Stimulated activated naive CD4-positive, alpha-beta T cell (primary cell): ENCODE measurements at regions not wholly inside any gene's neighbourhood (a gene's known extent, or its start where the extent isn't known, plus 50 kb on each side); places are given as distances from the start of the nearest gene placed in this dataset.
"Not testable (repeated sequence)": the region's sequence is repeated elsewhere in the genome, so short reads cannot be mapped to it uniquely, and the experiment has no call there.

ENCODE experiments used
- DNase-seq, 6 experiments: peaks; one replicate each; lab custom pipeline; 2025; lab: John Stamatoyannopoulos, UW

- DNase-seq = no peak
Observed at GRCh38 chr18:71370671-71371445, 1082.0 kb downstream of the SOCS6 start.

DNA sequence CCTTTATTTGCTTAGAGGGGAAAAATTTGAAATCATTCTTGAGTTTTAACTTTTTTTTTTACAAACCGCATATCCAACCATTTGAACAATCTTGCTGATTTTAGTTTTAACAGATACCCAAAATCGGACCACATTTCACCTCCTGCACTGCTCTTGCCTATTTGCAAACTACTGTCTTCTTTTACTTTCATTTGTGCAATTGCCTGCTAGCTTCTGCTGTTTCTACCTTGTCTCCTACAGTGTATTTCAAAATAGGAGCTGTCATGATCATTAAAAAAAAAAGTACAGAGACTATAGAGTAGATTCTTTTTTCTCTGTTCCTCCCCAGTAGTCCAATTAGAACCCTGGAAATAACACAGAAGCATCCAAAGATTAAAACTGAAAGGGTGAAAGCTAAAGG lies 1081.2 kb downstream of the SOCS6 start:
- DNase-seq = no peak

GRCh38 chr18:71362140-71362539 lies 1073.3 kb downstream of the SOCS6 start:
- no peak for DNase-seq

DNA sequence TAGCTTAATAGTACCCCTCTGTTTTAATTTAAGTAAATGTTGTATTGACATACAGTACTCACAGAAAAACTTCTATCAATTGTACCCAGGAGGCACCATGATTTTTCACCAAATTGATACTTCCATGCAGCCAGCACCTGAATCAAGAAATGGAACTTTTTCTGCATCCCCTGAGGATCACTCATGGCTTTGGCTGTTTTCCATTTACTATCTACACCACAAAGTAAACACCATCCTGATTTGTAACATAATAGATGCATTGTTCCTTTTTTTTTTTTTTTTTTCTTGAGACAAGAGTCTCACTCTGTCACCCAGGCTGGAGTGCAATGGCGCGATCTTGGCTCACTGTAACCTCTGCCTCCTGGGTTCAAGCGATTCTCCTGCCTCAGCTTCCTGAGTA lies 1066.8 kb downstream of the SOCS6 start:
- not testable (repeated sequence) for DNase-seq

GRCh38 chr18:71352618-71353017 lies 1063.8 kb downstream of the SOCS6 start:
- no peak for DNase-seq

- DNase-seq = no peak
Observed at GRCh38 chr18:71336576-71337210, 1047.8 kb downstream of the SOCS6 start.

DNA sequence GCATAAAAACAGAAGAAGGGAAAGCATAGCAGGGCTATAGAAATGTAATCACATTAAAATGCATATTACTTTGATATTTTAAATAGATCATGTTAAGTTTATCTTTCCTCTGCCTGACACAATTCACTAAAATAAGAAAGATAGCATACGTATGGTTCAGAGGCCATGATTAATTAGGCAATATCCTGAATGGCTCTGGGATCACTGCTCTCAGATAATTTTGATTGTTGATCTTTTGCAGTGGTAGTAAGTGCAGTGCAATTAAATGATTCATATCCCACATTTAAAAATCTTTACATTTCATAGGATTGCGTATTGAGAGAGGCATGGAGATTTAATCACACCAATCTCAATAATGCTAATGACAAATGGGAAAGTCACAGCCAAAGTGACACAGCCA lies 1040.7 kb downstream of the SOCS6 start:
- DNase-seq = no peak

- DNase-seq = no peak
Observed at GRCh38 chr18:71329114-71329513, 1040.3 kb downstream of the SOCS6 start.

GRCh38 chr18:71327850-71328249 lies 1039.0 kb downstream of the SOCS6 start:
- no peak for DNase-seq

DNA sequence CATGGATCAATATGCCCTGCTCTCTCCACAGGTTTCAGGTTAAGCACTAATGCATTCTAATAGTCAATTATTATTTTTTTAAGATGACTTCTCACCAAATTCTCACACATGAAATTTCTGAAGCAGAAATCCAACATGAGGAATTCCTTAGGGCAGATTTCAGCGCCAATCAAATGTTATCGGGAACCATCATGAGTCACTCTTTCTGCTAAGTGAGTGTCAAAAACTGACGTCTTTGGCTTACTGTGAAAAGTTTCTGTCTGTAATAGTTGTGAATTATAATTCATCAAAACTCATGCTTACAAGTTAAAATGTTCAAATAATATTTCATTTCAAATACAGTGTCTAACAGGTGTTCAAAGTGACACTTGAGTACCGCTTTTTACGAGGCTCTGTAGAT lies 1038.6 kb downstream of the SOCS6 start:
- no peak for DNase-seq

DNA sequence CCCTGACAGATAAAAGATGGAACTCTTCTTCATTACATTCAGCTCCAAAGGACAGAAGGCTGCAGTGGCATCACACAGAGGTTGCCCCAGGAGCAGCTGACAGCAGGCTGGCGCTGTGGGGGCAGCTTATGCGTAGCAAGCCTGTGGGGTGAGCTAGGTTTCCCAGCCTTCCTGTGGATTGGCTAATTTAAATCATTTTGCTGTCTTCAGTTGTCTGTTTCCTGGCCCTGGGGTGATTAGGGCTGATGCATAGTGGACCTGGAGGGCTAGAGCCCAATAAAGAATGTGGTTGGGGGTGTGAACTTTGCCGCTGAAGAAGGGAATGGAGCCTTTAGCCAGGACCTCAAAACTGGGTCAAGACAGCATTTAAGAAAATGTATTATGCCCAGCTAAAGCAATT lies 1038.0 kb downstream of the SOCS6 start:
- DNase-seq = no peak

- DNase-seq = no peak
Observed at GRCh38 chr18:71324356-71324755, 1035.5 kb downstream of the SOCS6 start.

DNA sequence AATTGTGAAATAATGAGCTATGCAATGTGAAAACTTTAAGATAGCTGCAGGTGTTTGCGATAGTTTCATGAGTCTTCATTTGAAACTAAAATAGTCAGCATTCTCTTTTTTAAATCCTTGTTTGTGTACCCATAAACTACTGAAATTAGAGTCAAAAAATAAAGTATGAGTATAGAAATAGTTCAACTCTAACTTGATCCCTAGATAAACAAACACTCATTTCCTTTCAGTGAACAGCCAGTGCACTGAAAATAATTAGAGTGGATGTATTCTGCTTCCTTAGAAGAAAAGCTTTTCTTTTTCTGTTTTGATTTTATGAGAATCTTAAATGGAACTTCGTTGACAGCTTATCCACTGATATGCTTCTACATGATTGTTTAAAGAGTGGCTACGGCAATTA lies 1033.4 kb downstream of the SOCS6 start:
- no peak for DNase-seq

DNA sequence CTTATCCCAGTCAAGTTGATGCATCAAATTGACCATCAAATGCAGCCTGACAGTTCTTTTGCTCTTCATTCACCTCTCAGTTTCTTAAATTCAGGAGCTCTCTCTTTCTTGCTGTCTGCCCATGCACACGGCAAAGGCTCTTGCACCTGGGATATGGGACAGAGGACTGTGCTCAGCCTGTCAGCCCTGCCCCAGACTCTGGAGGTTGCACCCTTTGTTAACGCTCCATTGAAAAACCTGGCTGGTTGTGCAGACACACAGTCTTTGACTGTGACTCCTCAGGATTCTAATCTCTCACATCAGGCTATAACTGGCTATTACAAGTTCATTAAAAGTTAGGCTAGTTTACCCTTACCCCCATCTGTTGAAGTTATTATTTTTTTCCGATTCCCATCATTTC lies 1032.5 kb downstream of the SOCS6 start:
- no peak for DNase-seq

DNA sequence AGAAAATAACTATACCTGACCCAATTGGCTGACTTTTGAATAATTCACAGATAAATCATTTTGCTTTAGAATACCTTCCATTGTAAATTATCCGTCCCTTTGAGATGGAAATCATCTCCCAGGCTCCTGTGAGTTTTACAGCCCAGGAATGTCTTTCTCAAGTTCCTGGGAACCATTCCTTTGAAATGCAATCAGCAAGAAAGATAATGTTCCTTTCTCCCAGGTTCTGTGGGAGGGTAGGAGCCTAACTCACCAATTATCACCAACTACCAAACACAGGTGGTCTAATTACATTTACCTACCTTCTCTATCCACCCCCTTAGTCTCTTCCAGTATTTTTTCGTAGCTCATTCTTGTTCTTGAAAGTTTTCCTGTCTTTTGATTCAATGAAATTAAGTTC lies 1016.0 kb downstream of the SOCS6 start:
- no peak for DNase-seq

GRCh38 chr18:71303743-71304142 lies 1014.9 kb downstream of the SOCS6 start:
- DNase-seq = not testable (repeated sequence)

DNA sequence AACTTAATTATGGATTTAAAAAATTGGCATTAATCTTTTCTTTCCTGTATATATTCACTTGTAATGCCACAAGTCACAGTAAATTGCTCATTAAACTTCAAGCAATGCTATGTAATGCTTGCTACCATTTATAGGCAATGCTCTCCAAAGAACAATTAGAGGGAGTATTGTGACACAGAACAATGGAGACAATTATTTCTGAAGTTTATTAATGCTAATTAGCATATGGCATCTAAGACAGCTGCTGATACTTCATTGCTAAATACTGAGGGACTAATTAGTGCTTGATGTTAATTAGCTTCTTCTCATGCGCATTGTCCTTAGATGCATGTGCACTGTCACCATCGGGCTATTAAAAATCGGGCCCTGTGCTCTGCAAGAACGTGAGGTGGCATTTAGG lies 1012.8 kb downstream of the SOCS6 start:
- DNase-seq = no peak

GRCh38 chr18:71294201-71294600 lies 1005.4 kb downstream of the SOCS6 start:
- DNase-seq = not testable (repeated sequence)

GRCh38 chr18:71293322-71293721 lies 1004.5 kb downstream of the SOCS6 start:
- DNase-seq = no peak

DNA sequence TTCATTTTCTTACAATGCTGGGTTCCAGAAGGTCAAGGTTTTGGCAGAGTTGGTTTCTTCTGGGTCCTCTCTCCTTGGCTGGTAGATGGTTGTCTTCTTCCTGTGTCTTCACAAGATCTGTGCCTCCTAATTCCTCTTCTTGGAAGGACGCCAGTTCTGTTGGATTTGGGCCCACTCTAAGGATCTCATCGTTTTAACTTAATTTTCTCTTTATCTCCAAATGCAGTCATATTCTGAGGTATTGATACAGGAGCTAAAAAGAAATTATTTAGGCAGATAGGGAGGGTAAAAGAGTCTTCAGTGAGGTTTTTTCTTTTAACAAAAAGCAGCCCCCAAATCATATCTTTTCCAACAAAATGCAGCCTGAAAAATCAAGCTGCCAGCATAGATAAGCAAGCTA lies 998.4 kb downstream of the SOCS6 start:
- no peak for DNase-seq

DNA sequence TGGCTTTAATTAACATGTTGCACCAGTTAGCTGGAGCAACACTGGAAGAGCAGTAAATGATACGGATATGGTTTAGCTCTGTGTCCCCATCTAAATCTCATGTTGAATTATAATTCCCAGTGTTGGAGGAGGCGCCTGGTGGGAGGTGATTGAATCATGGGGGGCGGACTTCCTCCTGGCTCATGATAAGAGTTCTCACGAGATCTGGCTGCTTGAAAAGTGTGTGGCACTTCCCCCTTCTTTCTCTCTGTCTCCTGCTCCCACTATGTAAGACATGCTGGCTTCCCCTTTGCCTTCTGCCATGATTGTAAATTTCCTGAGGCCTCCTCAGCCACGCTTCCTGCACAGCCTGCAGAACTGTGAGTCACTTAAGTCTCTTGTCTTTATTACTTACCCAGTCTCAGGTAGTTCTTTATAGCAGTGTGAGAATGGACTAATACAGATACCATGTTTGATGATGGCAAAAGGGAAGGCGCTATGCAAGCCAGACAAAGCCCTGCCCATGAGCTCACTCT lies 963.6 kb downstream of the SOCS6 start:
- no peak for DNase-seq

- DNase-seq = no peak
Observed at GRCh38 chr18:71250191-71250590, 961.3 kb downstream of the SOCS6 start.

DNA sequence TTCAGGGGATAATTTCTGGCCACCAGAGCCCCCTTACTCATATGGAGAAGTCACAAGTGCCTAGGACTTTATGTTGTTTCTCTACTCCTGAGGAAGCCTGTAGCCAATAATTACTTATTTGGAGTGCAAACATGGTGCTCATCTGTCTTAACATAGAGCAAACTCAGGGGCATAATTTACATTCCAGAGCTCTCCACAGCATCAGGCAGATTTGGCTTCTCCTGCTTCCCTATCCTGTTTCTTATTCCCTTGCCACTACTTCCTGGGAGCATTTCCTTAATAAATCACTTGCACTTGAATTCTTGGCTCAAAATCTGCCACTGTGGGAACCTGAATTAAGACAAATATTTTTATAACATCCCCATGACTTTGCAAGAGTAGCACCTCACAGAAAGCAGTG lies 960.9 kb downstream of the SOCS6 start:
- no peak for DNase-seq

DNA sequence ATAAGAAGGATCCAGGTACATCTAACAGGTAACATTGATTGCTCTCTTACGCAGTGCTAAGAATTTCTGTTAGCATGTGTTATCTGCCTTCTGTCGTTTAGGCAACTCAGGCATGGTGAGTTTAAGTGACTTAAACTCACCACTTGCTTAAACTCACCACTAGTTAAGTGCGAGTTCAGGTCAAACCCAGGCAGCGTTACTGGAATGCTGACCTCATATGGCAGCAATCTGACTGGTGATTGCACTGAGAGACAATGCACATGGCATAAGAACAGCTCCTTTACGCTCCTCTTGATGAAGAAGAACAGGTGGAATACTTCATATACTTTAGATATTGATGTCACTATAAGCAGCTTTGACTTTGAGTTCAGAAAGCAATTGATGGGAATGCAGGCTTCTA lies 954.1 kb downstream of the SOCS6 start:
- no peak for DNase-seq
